ENCODE measurements at regions not wholly inside any gene's neighbourhood (a gene's known extent, or its start where the extent isn't known, plus 50 kb on each side); places are given as distances from the start of the nearest gene placed in this dataset.

DNA sequence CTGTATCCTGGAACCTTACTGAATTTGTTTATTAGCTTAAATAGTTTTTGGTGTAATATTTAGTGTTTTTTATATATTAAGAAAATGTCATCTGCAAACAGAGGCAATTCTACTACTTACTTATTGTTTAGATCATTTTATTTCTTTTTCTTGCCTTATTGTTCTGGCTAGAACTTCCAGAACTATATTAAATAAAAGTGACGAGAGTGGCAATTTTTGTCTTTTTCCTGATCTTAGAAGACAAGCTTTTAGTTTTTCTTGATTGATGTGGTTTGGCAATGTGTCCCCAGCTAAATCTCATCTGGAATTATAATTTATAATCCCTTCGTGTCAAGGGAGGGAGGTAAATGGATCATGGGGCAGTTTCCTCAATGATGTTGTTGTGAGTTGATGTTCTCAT, 857.8 kb downstream of the SLC6A15 start:
- ATAC-seq = no peak
- Histone ChIP-seq H3K4me3 (no peak overlapping the region), H3K36me3 (ENCODE audit: low read depth) (no peaks in the 10 kb centered on the region), H3K9me3 (no peaks in the 10 kb centered on the region), H3K4me1 (ENCODE audit: low read depth) (no peaks in the 10 kb centered on the region)
- TF ChIP-seq, protein P1, sequence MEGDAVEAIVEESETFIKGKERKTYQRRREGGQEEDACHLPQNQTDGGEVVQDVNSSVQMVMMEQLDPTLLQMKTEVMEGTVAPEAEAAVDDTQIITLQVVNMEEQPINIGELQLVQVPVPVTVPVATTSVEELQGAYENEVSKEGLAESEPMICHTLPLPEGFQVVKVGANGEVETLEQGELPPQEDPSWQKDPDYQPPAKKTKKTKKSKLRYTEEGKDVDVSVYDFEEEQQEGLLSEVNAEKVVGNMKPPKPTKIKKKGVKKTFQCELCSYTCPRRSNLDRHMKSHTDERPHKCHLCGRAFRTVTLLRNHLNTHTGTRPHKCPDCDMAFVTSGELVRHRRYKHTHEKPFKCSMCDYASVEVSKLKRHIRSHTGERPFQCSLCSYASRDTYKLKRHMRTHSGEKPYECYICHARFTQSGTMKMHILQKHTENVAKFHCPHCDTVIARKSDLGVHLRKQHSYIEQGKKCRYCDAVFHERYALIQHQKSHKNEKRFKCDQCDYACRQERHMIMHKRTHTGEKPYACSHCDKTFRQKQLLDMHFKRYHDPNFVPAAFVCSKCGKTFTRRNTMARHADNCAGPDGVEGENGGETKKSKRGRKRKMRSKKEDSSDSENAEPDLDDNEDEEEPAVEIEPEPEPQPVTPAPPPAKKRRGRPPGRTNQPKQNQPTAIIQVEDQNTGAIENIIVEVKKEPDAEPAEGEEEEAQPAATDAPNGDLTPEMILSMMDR (IDR thresholded peaks at IDR 0.05) = no peak
- intact Hi-C loops (cut with DNase I, micrococcal nuclease) = no loop called here
- no peak for DNase-seq

DNA sequence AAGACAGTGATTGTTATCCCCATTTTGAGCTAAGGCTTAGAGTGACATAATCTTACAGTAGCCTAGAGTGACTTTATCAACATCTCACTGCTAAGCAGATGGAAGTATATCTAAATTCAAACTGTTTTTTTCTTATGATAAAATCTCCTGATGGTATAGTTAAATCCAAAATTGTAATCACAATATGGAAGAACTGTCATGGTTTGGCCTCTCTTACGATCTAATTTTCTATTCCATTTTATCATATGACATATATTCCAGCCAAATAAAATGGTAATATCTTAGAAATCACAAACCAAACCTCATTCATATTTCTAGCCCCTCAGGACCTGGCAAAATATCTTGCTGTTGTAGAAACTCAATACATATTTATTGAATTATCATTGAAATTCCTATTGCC, 864.7 kb downstream of the SLC6A15 start:
- H3K36me3 ChIP-seq (ENCODE audit: low read depth) = no peaks in the 10 kb centered on the region
- H3K4me3 ChIP-seq = no peak overlapping the region
- no peak for DNase-seq
- TF ChIP-seq, protein P1 (IDR thresholded peaks at IDR 0.05) = no peak
- peaks cover 2% of the 10 kb centered on the region for H3K9me3 ChIP-seq
- intact Hi-C loops (cut with DNase I, micrococcal nuclease) = no loop called here
- no peak for ATAC-seq
- no peaks in the 10 kb centered on the region for H3K4me1 ChIP-seq (ENCODE audit: low read depth)

- intact Hi-C loops (cut with DNase I, micrococcal nuclease) = no loop called here
- TF ChIP-seq, protein P1 (IDR thresholded peaks at IDR 0.05) = no peak
Measured at GRCh38 chr12:84046859-84047258, 865.7 kb downstream of the SLC6A15 start.

GRCh38 chr12:84043355-84043754, 869.2 kb downstream of the SLC6A15 start:
- Histone ChIP-seq H3K4me3 (no peak overlapping the region), H3K4me1 (ENCODE audit: low read depth) (no peaks in the 10 kb centered on the region), H3K36me3 (ENCODE audit: low read depth) (no peaks in the 10 kb centered on the region), H3K9me3 (peaks cover 10% of the 10 kb centered on the region)
- intact Hi-C loops (cut with DNase I, micrococcal nuclease) = no loop called here
- DNase-seq = peak in 1 of 3 donors; percentile 12
- ATAC-seq = no peak
- TF ChIP-seq, protein P1 (IDR thresholded peaks at IDR 0.05) = no peak

More at GRCh38 chr12:84046859-84047258, 865.7 kb downstream of the SLC6A15 start:
- H3K4me1 ChIP-seq (ENCODE audit: low read depth) = no peaks in the 10 kb centered on the region
- H3K36me3 ChIP-seq (ENCODE audit: low read depth) = no peaks in the 10 kb centered on the region
- no peak overlapping the region for H3K4me3 ChIP-seq
- H3K9me3 ChIP-seq = peaks cover 2% of the 10 kb centered on the region
- ATAC-seq (no peak), DNase-seq (no peak)

GRCh38 chr12:84038242-84038641, 874.4 kb downstream of the SLC6A15 start:
- peak in 1 of 3 donors; percentile 15 for DNase-seq
- Histone ChIP-seq H3K4me1 (ENCODE audit: low read depth) (no peaks in the 10 kb centered on the region), H3K9me3 (peaks cover 12% of the 10 kb centered on the region), H3K36me3 (ENCODE audit: low read depth) (no peaks in the 10 kb centered on the region), H3K4me3 (no peak overlapping the region)
- TF ChIP-seq, protein P1 (IDR thresholded peaks at IDR 0.05) = no peak
- intact Hi-C loops (cut with DNase I, micrococcal nuclease) = no loop called here
- ATAC-seq = no peak

GRCh38 chr12:84036912-84037311, 875.7 kb downstream of the SLC6A15 start:
- ATAC-seq (no peak), DNase-seq (no peak)
- peaks cover 22% of the 10 kb centered on the region for H3K9me3 ChIP-seq
- no peaks in the 10 kb centered on the region for H3K36me3 ChIP-seq (ENCODE audit: low read depth)
- TF ChIP-seq, protein P1 (IDR thresholded peaks at IDR 0.05) = no peak
- no peaks in the 10 kb centered on the region for H3K4me1 ChIP-seq (ENCODE audit: low read depth)
- intact Hi-C loops (cut with DNase I, micrococcal nuclease) = no loop called here
- no peak overlapping the region for H3K4me3 ChIP-seq

Measured in mucosa of descending colon (tissue), 3 donors.